ENCODE measurements at regions not wholly inside any gene's neighbourhood (a gene's known extent, or its start where the extent isn't known, plus 50 kb on each side); places are given as distances from the start of the nearest gene placed in this dataset.

- Histone ChIP-seq H3K27ac (ENCODE audit: extremely low read depth, low read depth, low read length) (no peak overlapping the region), H3K9ac (ENCODE audit: insufficient read depth in 1 of 2, low read depth in 2 of 2, low read length in 2 of 2) (no peak overlapping the region), H3K27me3 (ENCODE audit: control insufficient read depth in 2 of 2, insufficient read depth in 2 of 2, low read length in 2 of 2) (no peaks in the 10 kb centered on the region), H3K4me3 (no peak overlapping the region), H3K9me1 (ENCODE audit: control insufficient read depth, insufficient read depth, low read length) (no peaks in the 10 kb centered on the region), H3K4me1 (replicated peaks in 1 of 2; ENCODE audit: control insufficient read depth in 2 of 2, insufficient read depth in 2 of 2, low read length in 2 of 2) (no peaks in the 10 kb centered on the region), H2AFZ (ENCODE audit: low read depth, low read length) (no peak overlapping the region), H4K20me1 (replicated peaks; ENCODE audit: control insufficient read depth, insufficient read depth, low read length) (no peaks in the 10 kb centered on the region), H3K36me3 (ENCODE audit: control insufficient read depth, insufficient read depth, low read length) (no peaks in the 10 kb centered on the region), H3K79me2 (ENCODE audit: control insufficient read depth, insufficient read depth, low read length) (no peaks in the 10 kb centered on the region), H3K4me2 (ENCODE audit: insufficient read depth, low read length) (no peak overlapping the region), H3K9me3 (replicated peaks; ENCODE audit: control insufficient read depth, insufficient read depth, low read depth, low read length) (no peaks in the 10 kb centered on the region)
- DNase-seq (ENCODE audit: extremely low read depth in 1 of 4, low spot score in 3 of 4) (no peak), ATAC-seq (no peak), FAIRE-seq (no peak)
- TF ChIP-seq ZBTB12 (CRISPR knock-in tag; IDR thresholded peaks at IDR 0.05) (no peak), ZNF41 (CRISPR knock-in tag; conservative IDR thresholded peaks at IDR 0.05) (no peak), NRF1 (conservative IDR thresholded peaks at IDR 0.05 in 1 of 2, IDR thresholded peaks at IDR 0.05 in 1 of 2) (no peak), RFX7 (CRISPR knock-in tag; IDR thresholded peaks at IDR 0.05) (no peak), ZNF140 (CRISPR knock-in tag; IDR thresholded peaks at IDR 0.05) (no peak), ZNF699 (CRISPR knock-in tag; IDR thresholded peaks at IDR 0.05; ENCODE audit: insufficient replicate concordance) (no peak), ZFP30 (CRISPR knock-in tag; IDR thresholded peaks at IDR 0.05; ENCODE audit: borderline replicate concordance) (no peak), RNF219 (CRISPR knock-in tag; IDR thresholded peaks at IDR 0.05) (no peak), DMBX1 (CRISPR knock-in tag; IDR thresholded peaks at IDR 0.05; ENCODE audit: borderline replicate concordance) (no peak)
- intact Hi-C loops (cut with micrococcal nuclease) = no loop called here
- ChIA-PET POLR2A (no interaction called here), CTCF (ENCODE audit: low intra/inter-chr PET ratio) (no interaction called here)
- no TSS peak for BruUV-seq (replicated peaks)
- 0% methylated on average over 4 of the region's 4 CpGs for WGBS (ENCODE audit: insufficient coverage, low coverage, missing lambda C conversion rate)
- in situ Hi-C loops (cut with MboI) = no loop called here
Measured at GRCh38 chr4:147362938-147363337, 118.0 kb upstream of the EDNRA start.
